GM18867 (cell line): ENCODE measurements at regions not wholly inside any gene's neighbourhood (a gene's known extent, or its start where the extent isn't known, plus 50 kb on each side); places are given as distances from the start of the nearest gene placed in this dataset.

Source experiments
- ATAC-seq: cut with Tn5 transposase; IDR thresholded peaks from one replicate; pipeline ENCODE4 v1.9.1; 2021; ENCODE audit warnings: mild to moderate bottlenecking, moderate library complexity; ENCODE audit not compliant: unreplicated experiment

DNA sequence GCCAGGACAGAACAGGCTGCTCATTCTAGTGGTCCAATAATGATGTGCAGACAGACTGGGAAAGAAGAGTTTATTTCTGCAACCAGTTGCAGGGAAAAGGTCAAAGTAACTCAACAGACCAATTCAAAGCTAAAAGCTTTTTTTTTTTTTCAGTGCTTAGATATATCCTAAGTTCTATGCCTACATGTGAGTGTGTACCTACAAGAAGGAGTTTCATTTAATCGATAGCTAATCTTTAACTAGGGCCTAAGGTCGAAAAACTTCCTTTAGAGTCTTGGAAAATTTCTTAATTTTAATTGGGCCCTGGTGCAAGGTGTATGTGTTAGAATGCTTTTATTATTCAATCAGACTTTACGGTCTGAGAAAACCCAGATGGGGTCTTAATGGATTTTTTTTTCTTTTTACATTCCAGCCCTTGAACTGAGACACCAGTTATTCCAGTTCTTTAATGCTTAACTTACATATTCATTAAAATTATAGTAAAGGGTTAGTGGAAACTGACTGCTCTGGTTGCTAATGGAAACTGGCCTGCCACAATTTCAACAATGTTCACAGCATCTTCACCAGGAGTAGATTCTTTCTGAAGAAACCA is 365.3 kb downstream of the MTRR start:
- no peak for ATAC-seq

DNA sequence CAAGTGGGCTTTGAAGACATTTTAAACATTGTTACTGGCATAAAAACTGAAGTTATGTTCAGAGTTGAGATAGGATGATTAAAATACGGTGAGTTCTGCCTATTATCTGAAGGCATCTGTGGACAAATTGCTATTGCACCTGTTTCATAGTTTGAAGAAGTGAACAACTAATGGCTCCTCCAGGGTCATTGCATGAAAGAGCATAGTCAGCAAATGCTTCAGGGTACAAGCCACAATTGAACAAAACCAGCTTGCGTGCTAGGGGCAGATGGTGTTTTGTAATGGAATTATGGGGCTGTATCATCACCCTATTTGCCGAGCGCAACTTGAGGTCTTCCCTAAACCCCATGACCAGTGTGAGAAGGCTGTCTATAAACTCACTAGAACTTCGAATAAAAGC is 369.1 kb downstream of the MTRR start:
- no peak for ATAC-seq

DNA sequence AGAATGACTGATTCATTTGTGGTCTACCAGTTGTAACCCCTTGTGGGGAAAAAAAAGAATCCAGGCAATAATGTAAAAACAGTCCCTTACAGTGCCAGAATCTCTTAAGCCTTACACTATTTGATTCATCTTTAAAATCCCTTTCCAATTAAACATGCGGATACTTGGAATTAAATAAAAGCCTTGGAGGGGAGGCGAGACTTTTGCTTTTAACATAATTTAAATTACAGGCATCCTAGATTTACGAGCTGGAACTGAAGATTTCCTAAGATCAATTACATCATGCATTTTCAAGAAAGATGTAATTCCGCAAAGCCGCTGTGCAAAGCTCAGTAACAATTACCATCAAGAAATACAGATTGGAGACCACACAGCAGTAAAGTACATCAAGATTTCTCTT is 370.2 kb downstream of the MTRR start:
- no peak for ATAC-seq

DNA sequence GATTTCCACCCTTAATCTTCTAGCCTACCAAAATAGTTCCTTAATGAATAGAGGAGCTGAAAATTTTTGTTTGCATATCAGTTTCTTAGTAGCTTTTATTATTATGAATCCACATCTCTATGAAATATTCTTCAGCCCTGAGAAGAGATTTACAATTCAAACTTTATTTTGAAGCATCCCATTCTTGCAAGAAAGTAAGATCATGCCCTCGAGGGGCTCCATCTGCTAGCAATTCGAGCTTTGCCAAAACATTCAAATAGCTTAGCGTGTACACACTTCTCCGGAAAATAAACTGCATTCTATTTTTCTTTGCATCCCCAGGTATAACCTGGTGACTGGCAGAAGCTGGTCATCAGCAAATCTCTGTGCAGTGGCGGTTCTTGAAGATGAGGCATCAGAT is 370.7 kb downstream of the MTRR start:
- no peak for ATAC-seq

DNA sequence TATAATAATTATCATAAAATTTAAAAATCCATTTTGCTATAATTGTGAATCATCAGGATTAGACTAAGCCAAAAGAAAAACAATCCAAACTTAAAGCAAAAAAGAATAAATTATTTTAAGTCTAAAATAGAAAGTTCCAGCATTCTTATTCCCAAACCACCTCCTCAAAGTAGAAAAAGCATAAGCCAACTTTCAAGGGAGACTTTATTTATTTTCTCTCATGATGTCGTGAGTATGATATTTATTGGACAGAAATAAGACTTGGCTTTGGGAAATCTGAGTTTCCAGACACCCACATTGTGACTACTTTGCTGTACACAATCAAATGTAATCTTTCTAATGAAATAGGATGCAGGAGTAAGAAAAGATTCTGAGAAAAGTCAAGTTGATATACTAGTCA is 372.1 kb downstream of the MTRR start:
- ATAC-seq, result no peak

DNA sequence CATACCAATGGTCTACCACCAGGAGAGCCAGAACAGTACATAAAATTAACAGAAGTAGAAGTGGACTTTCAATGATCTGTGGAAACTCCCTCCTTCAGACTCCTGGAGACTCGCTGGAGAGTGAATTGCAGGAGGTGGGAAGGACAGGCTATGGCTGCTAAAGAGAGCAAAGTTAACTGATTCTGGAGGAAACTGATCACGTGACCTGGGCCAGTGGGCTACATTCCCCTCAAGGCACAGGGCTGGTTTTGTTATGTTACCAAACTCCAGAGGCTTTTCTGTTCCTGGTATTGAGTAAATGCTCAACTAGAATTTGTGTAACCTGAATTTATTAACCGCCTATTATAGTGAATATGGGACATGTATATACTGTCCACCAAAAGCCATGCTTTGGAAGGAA is 372.6 kb downstream of the MTRR start:
- ATAC-seq, result no peak

DNA sequence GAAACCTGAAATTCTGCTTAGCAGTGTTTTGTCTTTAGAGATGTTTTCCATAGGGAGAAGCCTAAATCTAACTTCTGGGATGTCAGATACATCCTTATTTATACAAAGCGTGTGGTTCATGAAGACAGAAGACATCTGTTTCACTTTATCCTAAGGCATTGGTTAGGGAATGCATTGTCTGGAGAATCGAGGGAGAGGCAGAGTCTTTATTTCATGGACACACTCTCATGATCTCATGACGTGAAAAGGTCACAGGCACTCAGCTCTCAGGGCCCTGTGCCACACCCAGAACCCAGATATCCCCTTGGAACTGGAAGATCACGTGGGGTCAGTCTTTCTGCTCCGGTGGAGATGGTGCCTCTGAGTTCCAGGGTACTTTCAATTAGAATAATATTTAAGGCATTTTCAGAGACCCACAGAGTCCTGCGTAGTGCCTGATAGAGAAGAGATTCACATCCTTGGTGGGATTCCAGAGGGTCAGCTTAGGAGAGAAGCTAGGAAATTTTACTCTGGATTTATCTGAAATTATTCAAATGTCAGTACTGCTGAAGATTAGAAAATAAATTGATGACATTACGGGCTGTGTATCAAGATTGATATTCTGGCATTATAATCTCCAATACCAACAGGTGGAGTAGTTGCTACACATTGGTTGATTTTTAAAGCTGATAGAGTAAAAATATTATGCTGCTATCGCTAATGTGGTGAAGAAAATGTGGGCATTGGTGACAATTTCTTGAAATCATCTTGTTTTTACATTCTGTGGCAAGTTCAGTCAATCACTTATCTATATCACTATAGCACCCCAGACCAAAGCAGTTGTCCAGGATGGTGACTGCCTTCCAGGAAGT is 378.3 kb downstream of the MTRR start:
- ATAC-seq, result no peak

DNA sequence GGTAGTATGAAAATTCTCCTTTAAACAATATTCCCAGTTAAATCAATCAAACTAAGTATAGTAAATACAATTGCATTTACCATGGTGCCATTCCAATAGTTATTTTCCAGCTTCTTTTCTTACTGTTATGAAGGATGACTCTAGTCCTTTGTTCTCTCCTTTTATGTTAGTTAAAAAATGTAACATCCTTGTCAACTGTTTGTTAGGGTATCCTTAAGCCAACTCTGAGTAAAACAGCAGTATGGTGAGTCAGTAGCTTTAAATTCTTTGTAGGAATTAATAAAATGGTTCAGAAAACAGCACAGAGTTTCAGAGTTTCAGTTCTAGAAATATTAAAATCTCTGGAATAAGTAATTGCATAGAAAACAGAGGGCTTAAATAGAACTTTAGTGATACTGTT is 384.4 kb downstream of the MTRR start:
- ATAC-seq, result no peak

DNA sequence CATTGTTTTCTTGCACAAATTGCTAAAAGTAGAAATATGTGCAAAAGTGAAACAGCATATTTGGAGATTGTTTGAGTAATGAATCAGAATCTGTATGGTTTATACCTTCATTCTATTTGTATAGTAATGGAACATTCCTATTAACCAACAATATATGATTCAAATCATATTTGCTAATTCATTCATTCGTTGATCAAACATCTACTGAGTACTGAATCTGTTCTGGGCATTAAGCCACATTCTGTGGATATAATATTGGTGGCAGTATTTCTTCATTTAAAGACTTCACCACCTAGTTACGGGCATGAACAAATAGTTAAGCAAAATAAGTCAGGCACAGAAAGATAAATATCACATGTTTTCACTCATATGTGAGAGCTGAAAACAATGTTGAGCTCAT is 385.7 kb downstream of the MTRR start:
- ATAC-seq, result no peak

DNA sequence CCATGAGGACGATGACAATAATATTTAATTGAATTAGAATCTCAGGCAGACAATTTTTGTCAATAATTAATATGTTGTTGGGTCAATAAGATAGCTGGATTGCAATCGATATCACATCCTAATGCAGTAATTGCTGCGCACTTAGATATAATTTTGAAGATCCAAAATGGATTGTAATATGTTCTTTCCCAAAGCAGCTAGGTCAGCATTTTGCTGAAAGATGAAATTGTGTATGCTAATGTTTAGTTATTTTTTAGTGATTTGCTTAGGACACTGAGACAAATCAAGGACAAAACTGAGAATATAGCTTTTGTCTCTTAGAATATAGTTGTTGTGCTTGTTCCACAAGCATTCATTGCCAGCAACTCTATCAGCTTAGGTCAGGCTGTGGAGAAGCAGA is 389.9 kb downstream of the MTRR start:
- no peak for ATAC-seq

DNA sequence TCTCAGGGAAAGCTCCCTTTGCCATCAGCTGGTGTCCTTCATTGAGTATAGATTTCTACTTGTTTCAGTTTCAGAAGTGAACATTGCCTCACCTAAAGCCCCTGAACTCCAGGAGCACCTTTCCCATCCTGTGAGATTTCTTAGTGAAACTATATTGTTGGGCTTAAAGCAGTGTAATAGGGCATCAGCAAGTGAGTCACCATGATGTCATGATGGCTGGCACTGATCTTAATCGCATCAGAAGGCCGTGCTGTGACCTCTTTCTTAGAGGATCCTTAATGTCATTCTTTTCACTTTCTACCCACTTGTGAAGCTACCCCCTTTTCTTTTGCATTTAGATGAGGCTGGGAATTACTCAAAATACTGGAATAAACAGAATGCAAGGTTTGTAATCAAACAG is 401.3 kb downstream of the MTRR start:
- no peak for ATAC-seq

DNA sequence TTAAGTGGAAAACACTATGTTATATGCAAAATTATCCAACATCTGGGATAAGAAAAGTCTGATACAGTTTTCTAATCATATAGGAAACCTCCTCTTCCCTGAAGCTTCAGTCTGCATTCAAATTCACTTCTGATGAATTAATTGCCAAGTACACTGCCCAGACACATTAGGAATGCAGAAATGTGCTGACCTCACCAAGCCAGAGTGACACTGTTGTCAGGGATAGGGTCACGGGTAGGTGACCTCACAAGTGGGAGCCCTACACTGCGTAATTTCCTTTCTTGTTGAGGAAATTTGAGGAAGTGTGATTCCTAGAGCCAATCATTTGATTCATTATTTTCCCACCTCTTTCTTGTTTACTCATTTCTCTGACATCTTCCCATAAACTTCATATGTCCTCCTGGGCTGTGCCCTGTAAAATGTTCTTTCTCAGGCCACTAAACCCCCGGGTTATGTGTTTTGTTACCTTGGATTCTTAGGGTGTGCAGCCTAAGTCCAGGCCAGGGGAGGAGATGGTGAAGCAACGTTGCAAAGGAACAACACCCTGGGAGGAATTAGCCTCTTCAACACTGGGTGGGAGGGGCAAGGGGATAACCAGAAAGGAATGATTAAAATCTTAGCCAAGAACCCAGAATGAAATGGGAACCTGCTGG is 411.9 kb downstream of the MTRR start:
- no peak for ATAC-seq

DNA sequence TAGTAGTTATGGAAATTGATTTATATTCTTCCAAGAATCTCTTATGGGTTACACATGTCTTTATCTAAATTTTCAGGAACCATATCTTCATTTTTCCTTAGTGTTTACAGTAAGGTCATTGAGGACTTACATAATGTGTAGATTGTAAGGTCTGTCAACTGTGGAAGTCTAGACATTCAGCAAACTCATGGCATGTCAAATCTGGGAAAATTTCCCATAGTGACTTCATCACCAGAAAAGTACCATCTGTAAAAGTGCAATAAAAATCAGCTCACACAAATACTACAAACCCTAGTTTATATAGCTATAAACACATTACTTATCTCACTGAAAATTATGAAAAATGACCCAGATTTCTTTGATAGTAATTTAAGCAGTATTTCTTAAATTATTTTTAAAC is 419.4 kb downstream of the MTRR start:
- ATAC-seq, result no peak

DNA sequence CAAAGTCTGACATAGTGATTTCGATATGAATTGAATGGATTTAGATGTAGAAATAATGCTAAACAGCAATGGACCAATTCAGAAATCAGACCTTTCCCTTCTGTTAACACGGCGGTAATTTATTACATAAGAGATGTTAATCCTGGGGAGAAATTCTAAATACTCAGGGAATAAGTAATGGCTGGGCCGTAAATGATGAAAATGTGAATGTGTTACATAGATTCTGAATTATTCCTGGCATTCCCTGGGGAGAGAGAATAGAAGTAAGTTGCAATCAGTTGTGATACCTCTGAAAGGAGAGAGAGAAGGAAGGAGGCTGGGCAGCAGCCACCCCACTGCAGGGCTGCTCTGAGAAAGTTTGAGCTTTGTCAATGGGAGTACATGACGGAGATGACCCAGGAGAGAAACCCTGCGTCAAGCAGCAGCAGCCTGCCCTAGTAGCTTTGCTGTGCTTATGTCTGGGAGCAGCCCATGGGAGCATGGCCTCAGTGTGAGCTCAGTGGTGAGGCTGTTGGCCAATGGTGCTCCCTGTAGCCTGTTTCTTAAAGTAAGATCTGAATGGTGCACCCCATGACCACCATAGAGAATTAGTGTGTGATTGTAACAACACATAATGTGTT is 420.1 kb downstream of the MTRR start:
- no peak for ATAC-seq

DNA sequence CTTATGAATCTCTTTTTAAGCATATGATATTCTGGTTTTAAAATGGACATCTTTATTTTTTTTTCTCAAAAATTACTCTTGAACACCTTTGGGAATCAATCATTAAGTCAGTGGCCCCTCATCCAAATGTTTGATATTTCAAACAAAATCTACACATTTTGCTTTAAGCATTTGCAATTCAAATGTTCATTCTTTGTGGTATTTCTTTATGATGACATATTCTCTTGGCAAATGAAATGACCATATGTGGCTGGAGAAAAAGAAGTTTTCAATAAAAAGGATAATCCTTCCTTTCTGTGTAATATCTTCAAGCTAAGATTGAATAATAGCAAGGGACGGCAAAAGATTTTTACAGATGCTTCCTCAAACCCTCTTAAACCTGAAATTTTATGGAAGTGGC is 420.8 kb downstream of the MTRR start:
- no peak for ATAC-seq

DNA sequence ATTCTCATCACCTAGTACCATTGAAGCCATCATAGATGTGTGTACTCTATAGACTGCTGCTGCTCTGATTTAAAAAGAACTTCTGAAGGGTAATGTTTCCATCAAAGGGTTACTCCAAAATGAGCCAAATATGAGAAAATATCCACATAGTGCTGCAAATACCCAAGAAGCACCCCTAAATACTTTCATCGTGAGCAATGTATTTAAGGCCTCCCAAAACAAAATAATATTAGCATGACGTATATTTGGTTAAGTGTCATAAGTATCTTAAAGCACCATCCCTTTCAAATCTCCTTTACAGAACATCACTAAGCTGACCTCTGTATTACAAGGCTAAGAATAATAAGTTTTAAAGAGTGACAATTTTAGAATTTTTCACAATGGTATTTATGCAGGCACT is 421.8 kb downstream of the MTRR start:
- no peak for ATAC-seq

DNA sequence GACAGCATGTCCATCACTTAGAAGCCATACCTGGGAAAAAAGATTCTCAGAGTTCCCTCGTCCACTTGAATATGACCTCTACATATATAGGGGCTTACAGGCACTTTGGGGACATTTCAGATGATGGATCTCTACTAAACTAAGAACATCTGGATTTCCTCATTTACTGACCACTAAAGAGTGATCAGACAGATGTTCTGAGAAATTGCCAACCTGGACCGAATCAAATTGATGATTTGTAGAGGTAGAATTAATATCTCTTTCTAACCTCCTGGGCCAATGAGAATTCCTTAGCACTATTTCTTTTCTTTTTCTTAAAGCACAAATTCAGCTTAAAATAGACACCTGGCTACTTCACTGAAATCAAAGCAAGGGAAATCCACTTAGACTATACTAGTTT is 422.7 kb downstream of the MTRR start:
- ATAC-seq, result no peak

DNA sequence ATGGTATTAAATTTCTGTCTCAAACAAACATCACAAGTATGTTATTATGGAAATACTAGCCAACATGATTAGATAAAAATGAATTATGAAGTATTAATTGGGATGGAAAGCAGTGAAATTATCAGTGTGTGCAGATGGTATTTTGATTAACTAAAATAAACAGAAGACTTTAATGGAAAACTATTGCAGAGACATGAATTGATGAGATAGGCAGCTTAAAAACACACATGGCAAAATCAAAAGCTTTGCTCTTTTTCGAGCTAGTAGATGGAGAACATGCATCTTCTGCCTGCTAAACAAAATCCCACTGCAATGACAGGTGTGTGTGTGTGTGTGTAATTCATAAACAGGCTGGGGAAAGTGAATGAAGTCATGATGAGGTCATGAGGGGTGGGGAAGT is 426.2 kb downstream of the MTRR start:
- ATAC-seq, result no peak

DNA sequence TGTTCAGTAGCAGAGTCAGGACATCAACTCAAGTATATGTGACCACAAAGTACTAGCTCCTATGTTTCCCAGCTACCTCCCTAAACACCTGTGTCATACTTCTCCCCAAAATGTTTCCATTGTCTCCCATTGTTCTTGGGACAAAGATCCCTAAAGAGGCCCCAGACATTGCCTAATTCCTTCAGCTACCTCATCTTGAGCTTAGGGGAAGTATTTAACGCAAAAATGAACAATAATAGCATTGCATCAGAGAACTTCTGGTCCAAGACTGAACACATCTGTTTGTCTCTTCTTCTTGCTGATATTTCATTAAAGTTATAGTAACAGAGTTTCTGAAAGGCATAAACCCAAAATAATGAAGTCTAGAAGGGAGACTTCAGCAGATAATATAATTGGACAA is 430.8 kb downstream of the MTRR start:
- no peak for ATAC-seq

DNA sequence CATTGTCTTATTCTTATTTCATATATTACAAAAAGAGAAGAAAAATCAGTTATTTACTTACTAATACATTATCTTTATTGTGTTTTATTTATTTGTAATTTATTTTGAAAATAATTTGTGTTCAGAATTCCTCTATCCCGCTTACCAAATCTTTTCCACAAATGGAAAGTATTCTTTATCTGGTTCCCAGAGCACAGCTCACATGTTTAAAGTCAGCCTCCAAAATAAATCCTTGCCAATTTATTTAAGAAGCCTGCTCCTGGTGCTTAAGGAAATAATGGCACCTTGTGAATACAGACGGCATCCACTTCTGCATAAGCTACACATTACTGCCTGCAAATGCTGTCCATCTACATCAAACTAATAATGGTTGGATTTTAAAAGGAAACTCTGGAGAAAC is 435.4 kb downstream of the MTRR start:
- no peak for ATAC-seq

DNA sequence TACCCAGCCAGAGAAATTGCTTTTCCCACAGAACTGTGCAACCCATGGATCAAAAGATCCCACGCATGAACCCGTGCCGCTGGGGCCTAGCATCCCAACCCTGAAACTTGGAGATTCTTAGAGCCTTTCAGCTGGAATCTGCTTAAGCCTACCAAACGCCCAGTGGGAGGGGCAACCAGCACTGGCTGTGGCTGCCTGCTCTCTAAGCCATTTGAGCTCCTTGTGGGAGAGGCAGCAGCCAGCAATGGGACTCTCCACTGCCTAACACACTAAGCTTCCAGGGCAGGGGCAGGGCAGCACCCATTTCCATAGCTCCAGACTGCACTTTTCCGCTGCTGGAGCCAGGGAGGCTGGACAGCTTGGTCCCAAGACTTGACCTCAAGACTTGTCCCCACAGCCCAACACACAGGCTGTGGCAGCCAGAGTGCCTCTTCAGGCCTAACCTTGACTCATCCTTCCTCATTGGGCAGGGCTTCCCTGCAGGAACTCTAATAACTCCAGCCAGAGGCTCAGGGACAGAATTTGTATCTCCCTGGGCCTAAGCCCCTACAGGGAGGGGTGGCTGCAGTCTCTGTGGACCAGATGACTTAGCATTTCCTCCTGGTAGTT is 437.4 kb downstream of the MTRR start:
- no peak for ATAC-seq
